ENCODE measurements at regions not wholly inside any gene's neighbourhood (a gene's known extent, or its start where the extent isn't known, plus 50 kb on each side); places are given as distances from the start of the nearest gene placed in this dataset.

GRCh38 chr9:108761655-108762347, 94.0 kb downstream of the ACTL7B start:
- H3K4me2 ChIP-seq (replicated peaks; ENCODE audit: low read depth, low read length, poor library complexity, severe bottlenecking) = no peak overlapping the region
- peaks cover 3 to 10% of the 10 kb centered on the region in 2 donors for H3K4me1 ChIP-seq (ENCODE audit: control insufficient read depth in 2 of 2, insufficient read depth in 2 of 2, low read length in 2 of 2)
- H3K27ac ChIP-seq (ENCODE audit: low read length in 2 of 2) = no peak overlapping the region
- no peaks in the 10 kb centered on the region for H3K79me2 ChIP-seq (ENCODE audit: control insufficient read depth, insufficient read depth, low read length)
- intact Hi-C loops (cut with micrococcal nuclease) = loop anchor here (5.0 kb wide), 1 partner anchor 1280 kb away; no protein-coding TSS in a partner anchor
- ATAC-seq (ENCODE audit: low read depth) (no peak), DNase-seq (peak; percentile 60)
- H3K9ac ChIP-seq (ENCODE audit: low read length) = no peak overlapping the region
- no peaks in the 10 kb centered on the region for H4K20me1 ChIP-seq (ENCODE audit: control insufficient read depth, insufficient read depth, low read length, poor library complexity, severe bottlenecking)
- H2AFZ ChIP-seq (ENCODE audit: insufficient read depth, low read depth, low read length, poor library complexity, severe bottlenecking) = no peak overlapping the region
- ChIA-PET POLR2A (no interaction called here), CTCF (interaction anchor here (0.6 to 3.2 kb wide), 14 partner anchors 10 to 1522 kb away, joined by 3 to 15 read pairs (median 3); no protein-coding TSS in a partner anchor)
- no peaks in the 10 kb centered on the region for H3K9me3 ChIP-seq (ENCODE audit: control extremely low read depth in 1 of 3, control insufficient read depth in 2 of 3, insufficient read depth in 1 of 3, low read length in 2 of 3)
- H3K27me3 Mint-ChIP-seq = no peaks in the 10 kb centered on the region
- peaks cover 7% of the 10 kb centered on the region for H3K4me1 Mint-ChIP-seq
- H3K4me3 Mint-ChIP-seq = no peak overlapping the region
- H3K9me3 Mint-ChIP-seq (ENCODE audit: insufficient read depth) = no peaks in the 10 kb centered on the region
- TF ChIP-seq, protein P1, sequence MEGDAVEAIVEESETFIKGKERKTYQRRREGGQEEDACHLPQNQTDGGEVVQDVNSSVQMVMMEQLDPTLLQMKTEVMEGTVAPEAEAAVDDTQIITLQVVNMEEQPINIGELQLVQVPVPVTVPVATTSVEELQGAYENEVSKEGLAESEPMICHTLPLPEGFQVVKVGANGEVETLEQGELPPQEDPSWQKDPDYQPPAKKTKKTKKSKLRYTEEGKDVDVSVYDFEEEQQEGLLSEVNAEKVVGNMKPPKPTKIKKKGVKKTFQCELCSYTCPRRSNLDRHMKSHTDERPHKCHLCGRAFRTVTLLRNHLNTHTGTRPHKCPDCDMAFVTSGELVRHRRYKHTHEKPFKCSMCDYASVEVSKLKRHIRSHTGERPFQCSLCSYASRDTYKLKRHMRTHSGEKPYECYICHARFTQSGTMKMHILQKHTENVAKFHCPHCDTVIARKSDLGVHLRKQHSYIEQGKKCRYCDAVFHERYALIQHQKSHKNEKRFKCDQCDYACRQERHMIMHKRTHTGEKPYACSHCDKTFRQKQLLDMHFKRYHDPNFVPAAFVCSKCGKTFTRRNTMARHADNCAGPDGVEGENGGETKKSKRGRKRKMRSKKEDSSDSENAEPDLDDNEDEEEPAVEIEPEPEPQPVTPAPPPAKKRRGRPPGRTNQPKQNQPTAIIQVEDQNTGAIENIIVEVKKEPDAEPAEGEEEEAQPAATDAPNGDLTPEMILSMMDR (IDR thresholded peaks at IDR 0.05) = peak; percentile 91
- no peak for TF ChIP-seq EZH2 (IDR thresholded peaks at IDR 0.05; ENCODE audit: borderline replicate concordance, insufficient read depth, low read depth, low read length, poor library complexity, severe bottlenecking)
- no peak overlapping the region for H3K27ac Mint-ChIP-seq
- no peaks in the 10 kb centered on the region for H3K27me3 ChIP-seq (replicated peaks in 1 of 4; ENCODE audit: control extremely low read depth in 1 of 4, control insufficient read depth in 3 of 4, insufficient read depth in 4 of 4, low read length in 3 of 4)
- no peak overlapping the region for H3K4me3 ChIP-seq (ENCODE audit: control extremely low read depth in 1 of 5, extremely low read depth in 1 of 5, insufficient read depth in 1 of 5, low read depth in 2 of 5, low read length in 4 of 5)
- no peaks in the 10 kb centered on the region for H3K36me3 ChIP-seq (replicated peaks in 1 of 2; ENCODE audit: control extremely low read depth in 1 of 2, control insufficient read depth in 1 of 2, extremely low read depth in 1 of 2, insufficient read depth in 2 of 2, low read length in 1 of 2)
- 19% methylated on average over 5 of the region's 9 CpGs for WGBS (ENCODE audit: insufficient coverage)

DNA sequence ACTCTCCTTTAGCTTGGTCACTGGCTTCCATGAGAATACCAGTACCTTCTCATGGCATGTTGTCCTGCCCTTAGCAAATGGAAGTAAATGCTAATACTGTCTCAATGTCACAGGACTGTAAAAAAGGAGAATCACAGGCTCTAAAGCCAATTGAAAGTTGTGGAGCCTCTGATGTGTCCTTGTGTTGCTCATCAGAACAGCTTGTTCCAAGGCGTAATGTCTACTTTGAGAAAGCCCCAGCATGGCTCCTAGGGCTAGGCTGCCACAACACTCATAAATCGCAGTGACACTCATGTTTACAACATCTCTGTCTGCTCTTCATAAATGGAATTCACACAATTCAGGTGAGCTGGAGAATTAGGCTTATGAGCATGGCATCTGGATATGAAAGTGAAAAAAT, 94.9 kb downstream of the ACTL7B start:
- no peaks in the 10 kb centered on the region for H3K27me3 Mint-ChIP-seq
- Histone ChIP-seq H3K36me3 (replicated peaks in 1 of 2; ENCODE audit: control extremely low read depth in 1 of 2, control insufficient read depth in 1 of 2, extremely low read depth in 1 of 2, insufficient read depth in 2 of 2, low read length in 1 of 2) (no peaks in the 10 kb centered on the region), H2AFZ (ENCODE audit: insufficient read depth, low read depth, low read length, poor library complexity, severe bottlenecking) (no peak overlapping the region), H3K4me1 (ENCODE audit: control insufficient read depth in 2 of 2, insufficient read depth in 2 of 2, low read length in 2 of 2) (no peaks in the 10 kb centered on the region), H3K4me2 (replicated peaks; ENCODE audit: low read depth, low read length, poor library complexity, severe bottlenecking) (no peak overlapping the region), H3K79me2 (ENCODE audit: control insufficient read depth, insufficient read depth, low read length) (no peaks in the 10 kb centered on the region), H3K9me3 (ENCODE audit: control extremely low read depth in 1 of 3, control insufficient read depth in 2 of 3, insufficient read depth in 1 of 3, low read length in 2 of 3) (no peaks in the 10 kb centered on the region), H3K9ac (ENCODE audit: low read length) (no peak overlapping the region), H3K27ac (ENCODE audit: low read length in 2 of 2) (no peak overlapping the region), H3K27me3 (replicated peaks in 1 of 4; ENCODE audit: control extremely low read depth in 1 of 4, control insufficient read depth in 3 of 4, insufficient read depth in 4 of 4, low read length in 3 of 4) (no peaks in the 10 kb centered on the region), H4K20me1 (ENCODE audit: control insufficient read depth, insufficient read depth, low read length, poor library complexity, severe bottlenecking) (no peaks in the 10 kb centered on the region), H3K4me3 (ENCODE audit: control extremely low read depth in 1 of 5, extremely low read depth in 1 of 5, insufficient read depth in 1 of 5, low read depth in 2 of 5, low read length in 4 of 5) (no peak overlapping the region)
- DNase-seq = no peak
- H3K27ac Mint-ChIP-seq = no peak overlapping the region
- intact Hi-C loops (cut with micrococcal nuclease) = loop anchor here (5.0 kb wide), 1 partner anchor 1279 kb away; no protein-coding TSS in a partner anchor
- no peak for TF ChIP-seq EZH2 (IDR thresholded peaks at IDR 0.05; ENCODE audit: borderline replicate concordance, insufficient read depth, low read depth, low read length, poor library complexity, severe bottlenecking)
- TF ChIP-seq, protein P1 (IDR thresholded peaks at IDR 0.05) = no peak
- WGBS (ENCODE audit: insufficient coverage) = 80% methylated on average over 2 of the region's 2 CpGs
- no peak for ATAC-seq (ENCODE audit: low read depth)
- no peak overlapping the region for H3K4me3 Mint-ChIP-seq
- H3K9me3 Mint-ChIP-seq (ENCODE audit: insufficient read depth) = no peaks in the 10 kb centered on the region
- CTCF ChIA-PET = interaction anchor here (1.0 to 3.2 kb wide), 7 partner anchors 9 to 1521 kb away, joined by 3 to 15 read pairs (median 6); no protein-coding TSS in a partner anchor
- H3K4me1 Mint-ChIP-seq = peaks cover 2% of the 10 kb centered on the region
- POLR2A ChIA-PET = no interaction called here

Data from B cell (primary cell).